MM.1S (cell line): ENCODE measurements at regions not wholly inside any gene's neighbourhood (a gene's known extent, or its start where the extent isn't known, plus 50 kb on each side); places are given as distances from the start of the nearest gene placed in this dataset.

Experiments
- DNase-seq: peaks from one replicate; pipeline ENCODE4 v3.0.0-alpha.2; 2015
- H2AFZ ChIP-seq: fragments of 300-600 bp; sonication (generic); 2 replicates; pipeline ENCODE4 v1.6.0; 2016; ENCODE audit warnings: antibody characterized with exemption, low read length
- H3F3A ChIP-seq: fragments of 300-600 bp; sonication (generic); 2 replicates; pipeline ENCODE4 v1.6.1; 2016; ENCODE audit warnings: mild to moderate bottlenecking, antibody characterized with exemption, low read length, moderate library complexity, mixed read lengths; ENCODE audit not compliant: insufficient read depth
- H3K27ac ChIP-seq: fragments of 300-600 bp; sonication (generic); 2 replicates; pipeline ENCODE4 v1.5.1; 2016; ENCODE audit warnings: mild to moderate bottlenecking, low read length
- H3K27me3 ChIP-seq: fragments of 300-600 bp; sonication (generic); replicated peaks from 2 replicates; pipeline ENCODE4 v1.6.0; 2016; ENCODE audit warnings: low read length; ENCODE audit not compliant: insufficient read depth
- H3K36me3 ChIP-seq: fragments of 300-600 bp; sonication (generic); replicated peaks from 2 replicates; pipeline ENCODE4 v1.6.1; 2016; ENCODE audit warnings: mild to moderate bottlenecking, low read length, mixed read lengths; ENCODE audit not compliant: insufficient read depth
- H3K4me1 ChIP-seq: fragments of 300-600 bp; sonication (generic); 2 replicates; pipeline ENCODE4 v1.6.1; 2016; ENCODE audit warnings: low read length, mixed read lengths
- H3K4me2 ChIP-seq: fragments of 300-600 bp; sonication (generic); 2 replicates; pipeline ENCODE4 v1.6.0; 2016; ENCODE audit warnings: low read depth, low read length
- H3K4me3 ChIP-seq: fragments of 300-600 bp; sonication (generic); 2 replicates; pipeline ENCODE4 v1.5.1; 2016; ENCODE audit warnings: low read length, mixed read lengths
- H3K79me2 ChIP-seq: fragments of 300-600 bp; sonication (generic); 2 replicates; pipeline ENCODE4 v1.6.1; 2016; ENCODE audit warnings: mixed run types, low read length, mixed read lengths
- H3K9ac ChIP-seq: fragments of 300-600 bp; sonication (generic); 2 replicates; pipeline ENCODE4 v1.6.1; 2016; ENCODE audit warnings: low read length, mixed read lengths
- H3K9me2 ChIP-seq: fragments of 300-600 bp; sonication (generic); replicated peaks from 2 replicates; pipeline ENCODE4 v1.6.1; 2016; ENCODE audit warnings: mild to moderate bottlenecking, low read length, mixed read lengths; ENCODE audit not compliant: insufficient read depth
- H3K9me3 ChIP-seq: fragments of 300-600 bp; sonication (generic); replicated peaks from 2 replicates; pipeline ENCODE4 v1.6.1; 2016; ENCODE audit warnings: mild to moderate bottlenecking, low read length, mixed read lengths; ENCODE audit not compliant: insufficient read depth
- H4K20me1 ChIP-seq: fragments of 300-600 bp; sonication (generic); 2 replicates; pipeline ENCODE4 v1.6.1; 2016; ENCODE audit warnings: mild to moderate bottlenecking, low read length, moderate library complexity, mixed read lengths; ENCODE audit not compliant: insufficient read depth
- CTCF ChIP-seq: fragments of 300-600 bp; sonication (generic); IDR thresholded peaks from 2 replicates; pipeline ENCODE4 v1.5.1; 2016; ENCODE audit warnings: antibody characterized with exemption, low read length, mixed read lengths
- EZH2 ChIP-seq: fragments of 300-600 bp; sonication (generic); optimal IDR thresholded peaks from 2 replicates; pipeline ENCODE3; 2017; ENCODE audit warnings: low read depth, mild to moderate bottlenecking, antibody characterized with exemption, low read length, mixed read lengths
- EZH2phosphoT487 ChIP-seq: fragments of 300-600 bp; sonication (generic); IDR thresholded peaks from 2 replicates; pipeline ENCODE4 v1.6.1; 2018; ENCODE audit warnings: antibody characterized with exemption, low read length

GRCh38 chr5:92248518-92248917 lies 865.4 kb upstream of the ARRDC3 start:
- no peaks in the 10 kb centered on the region for H4K20me1 ChIP-seq
- no peaks in the 10 kb centered on the region for H3K79me2 ChIP-seq
- no peak overlapping the region for H2AFZ ChIP-seq

GRCh38 chr5:92242170-92242569 lies 859.1 kb upstream of the ARRDC3 start:
- Histone ChIP-seq H3K36me3 (no peaks in the 10 kb centered on the region), H3K9me2 (no peaks in the 10 kb centered on the region), H3K27me3 (no peaks in the 10 kb centered on the region), H4K20me1 (no peaks in the 10 kb centered on the region), H3K4me3 (no peak overlapping the region), H3F3A (no peaks in the 10 kb centered on the region), H3K4me1 (no peaks in the 10 kb centered on the region), H3K4me2 (no peak overlapping the region), H3K9ac (no peak overlapping the region), H2AFZ (no peak overlapping the region), H3K9me3 (no peaks in the 10 kb centered on the region), H3K79me2 (no peaks in the 10 kb centered on the region), H3K27ac (no peak overlapping the region)
- TF ChIP-seq EZH2 (no peak), EZH2phosphoT487 (no peak), CTCF (no peak)
- DNase-seq: no peak

More at GRCh38 chr5:92248518-92248917, 865.4 kb upstream of the ARRDC3 start:
- no peak overlapping the region for H3K4me2 ChIP-seq
- H3K27ac ChIP-seq: no peak overlapping the region
- H3F3A ChIP-seq: no peaks in the 10 kb centered on the region
- H3K9me2 ChIP-seq: no peaks in the 10 kb centered on the region
- H3K4me3 ChIP-seq: no peak overlapping the region
- no peak overlapping the region for H3K9ac ChIP-seq
- no peaks in the 10 kb centered on the region for H3K9me3 ChIP-seq
- no peaks in the 10 kb centered on the region for H3K27me3 ChIP-seq
- no peaks in the 10 kb centered on the region for H3K36me3 ChIP-seq
- no peak for DNase-seq
- TF ChIP-seq EZH2phosphoT487 (no peak), CTCF (no peak), EZH2 (no peak)
- no peaks in the 10 kb centered on the region for H3K4me1 ChIP-seq

GRCh38 chr5:92237896-92238295 lies 854.8 kb upstream of the ARRDC3 start:
- no peaks in the 10 kb centered on the region for H3F3A ChIP-seq
- no peak for TF ChIP-seq EZH2phosphoT487
- no peak for TF ChIP-seq CTCF
- no peak for TF ChIP-seq EZH2
- no peaks in the 10 kb centered on the region for H3K27me3 ChIP-seq
- no peaks in the 10 kb centered on the region for H3K79me2 ChIP-seq
- H3K27ac ChIP-seq: no peak overlapping the region
- H2AFZ ChIP-seq: no peak overlapping the region
- no peak for DNase-seq
- no peaks in the 10 kb centered on the region for H3K9me2 ChIP-seq
- H3K4me2 ChIP-seq: no peak overlapping the region
- H3K9ac ChIP-seq: no peak overlapping the region
- H3K9me3 ChIP-seq: no peaks in the 10 kb centered on the region
- no peak overlapping the region for H3K4me3 ChIP-seq
- H3K36me3 ChIP-seq: no peaks in the 10 kb centered on the region
- no peaks in the 10 kb centered on the region for H4K20me1 ChIP-seq
- H3K4me1 ChIP-seq: no peaks in the 10 kb centered on the region
